ENCODE measurements at regions not wholly inside any gene's neighbourhood (a gene's known extent, or its start where the extent isn't known, plus 50 kb on each side); places are given as distances from the start of the nearest gene placed in this dataset.

DNA sequence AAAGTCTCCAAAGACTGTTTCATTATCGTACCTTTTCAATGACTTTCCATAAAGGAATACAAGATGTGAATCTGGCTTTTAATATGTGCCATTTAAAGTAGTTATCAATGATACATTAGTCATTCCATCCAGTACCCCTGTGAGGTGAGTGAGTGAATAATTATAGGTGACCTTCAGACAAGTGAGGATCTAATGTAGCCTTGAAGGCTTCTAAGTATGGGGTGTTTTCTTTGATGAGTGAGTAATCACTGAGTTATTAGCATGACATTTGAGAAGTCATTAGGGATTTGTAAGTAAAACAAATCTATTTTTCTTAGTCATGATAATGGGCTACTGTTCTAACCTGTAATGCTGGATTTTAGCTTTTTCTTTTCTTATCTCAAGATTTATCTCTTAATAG is 831.4 kb downstream of the ADGRL2 start:
- Histone ChIP-seq H3K27me3 (replicated peaks; ENCODE audit: insufficient read depth, low read depth, low read length, poor library complexity) (no peaks in the 10 kb centered on the region), H3K36me3 (ENCODE audit: insufficient read depth, low read length, poor library complexity, severe bottlenecking) (no peaks in the 10 kb centered on the region), H3K4me3 (ENCODE audit: low read depth, low read length, poor library complexity, severe bottlenecking) (no peak overlapping the region), H3K9me3 (ENCODE audit: low read depth, low read length, poor library complexity, severe bottlenecking) (no peaks in the 10 kb centered on the region), H3K27ac (ENCODE audit: low read depth, low read length, poor library complexity, severe bottlenecking) (no peak overlapping the region), H3K4me1 (ENCODE audit: insufficient read depth, low read length, poor library complexity, severe bottlenecking) (no peaks in the 10 kb centered on the region)
- BruUV-seq (replicated peaks), result no TSS peak
- DNase-seq (ENCODE audit: low spot score), result no peak
- ChIA-PET CTCF (no interaction called here), POLR2A (ENCODE audit: low non-redundant PET) (no interaction called here)
- TF ChIP-seq, protein P1, sequence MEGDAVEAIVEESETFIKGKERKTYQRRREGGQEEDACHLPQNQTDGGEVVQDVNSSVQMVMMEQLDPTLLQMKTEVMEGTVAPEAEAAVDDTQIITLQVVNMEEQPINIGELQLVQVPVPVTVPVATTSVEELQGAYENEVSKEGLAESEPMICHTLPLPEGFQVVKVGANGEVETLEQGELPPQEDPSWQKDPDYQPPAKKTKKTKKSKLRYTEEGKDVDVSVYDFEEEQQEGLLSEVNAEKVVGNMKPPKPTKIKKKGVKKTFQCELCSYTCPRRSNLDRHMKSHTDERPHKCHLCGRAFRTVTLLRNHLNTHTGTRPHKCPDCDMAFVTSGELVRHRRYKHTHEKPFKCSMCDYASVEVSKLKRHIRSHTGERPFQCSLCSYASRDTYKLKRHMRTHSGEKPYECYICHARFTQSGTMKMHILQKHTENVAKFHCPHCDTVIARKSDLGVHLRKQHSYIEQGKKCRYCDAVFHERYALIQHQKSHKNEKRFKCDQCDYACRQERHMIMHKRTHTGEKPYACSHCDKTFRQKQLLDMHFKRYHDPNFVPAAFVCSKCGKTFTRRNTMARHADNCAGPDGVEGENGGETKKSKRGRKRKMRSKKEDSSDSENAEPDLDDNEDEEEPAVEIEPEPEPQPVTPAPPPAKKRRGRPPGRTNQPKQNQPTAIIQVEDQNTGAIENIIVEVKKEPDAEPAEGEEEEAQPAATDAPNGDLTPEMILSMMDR (conservative IDR thresholded peaks at IDR 0.05; ENCODE audit: low read depth, low read length), result no peak
- no peak for TF ChIP-seq EZH2 (IDR thresholded peaks at IDR 0.05; ENCODE audit: borderline replicate concordance, low read depth, low read length, poor library complexity, severe bottlenecking)
- intact Hi-C loops (cut with micrococcal nuclease; ENCODE audit: unreplicated experiment), result no loop called here

GRCh38 chr1:82628887-82629286 is 828.2 kb downstream of the ADGRL2 start:
- CTCF ChIA-PET, result no interaction called here
- Histone ChIP-seq H3K4me1 (ENCODE audit: insufficient read depth, low read length, poor library complexity, severe bottlenecking) (no peaks in the 10 kb centered on the region), H3K27me3 (replicated peaks; ENCODE audit: insufficient read depth, low read depth, low read length, poor library complexity) (no peaks in the 10 kb centered on the region), H3K4me3 (ENCODE audit: low read depth, low read length, poor library complexity, severe bottlenecking) (no peak overlapping the region), H3K27ac (ENCODE audit: low read depth, low read length, poor library complexity, severe bottlenecking) (no peak overlapping the region), H3K36me3 (ENCODE audit: insufficient read depth, low read length, poor library complexity, severe bottlenecking) (no peaks in the 10 kb centered on the region), H3K9me3 (ENCODE audit: low read depth, low read length, poor library complexity, severe bottlenecking) (peaks cover 13% of the 10 kb centered on the region)
- POLR2A ChIA-PET (ENCODE audit: low non-redundant PET), result no interaction called here
- intact Hi-C loops (cut with micrococcal nuclease; ENCODE audit: unreplicated experiment), result no loop called here
- DNase-seq (ENCODE audit: low spot score), result no peak
- BruUV-seq (replicated peaks), result no TSS peak
- TF ChIP-seq EZH2 (IDR thresholded peaks at IDR 0.05; ENCODE audit: borderline replicate concordance, low read depth, low read length, poor library complexity, severe bottlenecking), result no peak
- TF ChIP-seq, protein P1 (conservative IDR thresholded peaks at IDR 0.05; ENCODE audit: low read depth, low read length), result no peak

DNA sequence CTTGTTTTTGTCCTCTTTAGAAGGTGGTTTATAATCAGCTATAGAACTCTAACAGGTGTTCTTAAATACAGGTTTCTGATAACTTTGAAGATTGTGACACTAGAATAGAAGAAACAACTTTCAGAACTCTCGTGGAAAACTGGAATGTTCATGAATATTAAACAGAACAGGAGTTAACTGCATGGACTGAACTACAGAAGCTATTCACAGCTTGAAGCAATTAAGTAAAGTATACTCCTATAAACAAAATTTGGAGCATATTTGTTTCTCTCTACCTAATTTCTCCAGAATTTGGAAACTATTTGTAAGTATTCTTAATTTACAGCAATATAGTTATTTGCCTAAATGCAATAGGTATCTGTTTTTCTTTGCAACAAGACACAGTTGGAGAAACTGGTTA is 824.8 kb downstream of the ADGRL2 start:
- CTCF ChIA-PET, result no interaction called here
- Histone ChIP-seq H3K4me3 (ENCODE audit: low read depth, low read length, poor library complexity, severe bottlenecking) (no peak overlapping the region), H3K4me1 (ENCODE audit: insufficient read depth, low read length, poor library complexity, severe bottlenecking) (no peaks in the 10 kb centered on the region), H3K36me3 (ENCODE audit: insufficient read depth, low read length, poor library complexity, severe bottlenecking) (no peaks in the 10 kb centered on the region), H3K9me3 (ENCODE audit: low read depth, low read length, poor library complexity, severe bottlenecking) (peaks cover 13% of the 10 kb centered on the region), H3K27ac (ENCODE audit: low read depth, low read length, poor library complexity, severe bottlenecking) (no peak overlapping the region), H3K27me3 (replicated peaks; ENCODE audit: insufficient read depth, low read depth, low read length, poor library complexity) (no peaks in the 10 kb centered on the region)
- DNase-seq (ENCODE audit: low spot score), result no peak
- POLR2A ChIA-PET (ENCODE audit: low non-redundant PET), result no interaction called here
- no TSS peak for BruUV-seq (replicated peaks)
- intact Hi-C loops (cut with micrococcal nuclease; ENCODE audit: unreplicated experiment), result no loop called here
- TF ChIP-seq, protein P1 (conservative IDR thresholded peaks at IDR 0.05; ENCODE audit: low read depth, low read length), result no peak
- TF ChIP-seq EZH2 (IDR thresholded peaks at IDR 0.05; ENCODE audit: borderline replicate concordance, low read depth, low read length, poor library complexity, severe bottlenecking), result no peak

Measured in A673 (cell line).